Hematopoietic multipotent progenitor cell (in vitro differentiated cells): ENCODE measurements at regions not wholly inside any gene's neighbourhood (a gene's known extent, or its start where the extent isn't known, plus 50 kb on each side); places are given as distances from the start of the nearest gene placed in this dataset.
A peak's percentile ranks its signal among the peaks of the same experiment; 100 is the strongest.

Experiments used
- DNase-seq, 3 donors: peaks; one replicate each; pipeline ENCODE4 v3.0.0-alpha.2; 2011 to 2015; ENCODE audit warnings: low read depth in 2 of 3, low spot score in 2 of 3

GRCh38 chr13:72258340-72258981 lies 391.5 kb upstream of the DACH1 start:
- no peak for DNase-seq

GRCh38 chr13:72255908-72256307 lies 388.9 kb upstream of the DACH1 start:
- peak in 2 of 3 donors; percentile 12 to 34 for DNase-seq

- DNase-seq, result no peak
Measured at GRCh38 chr13:72253754-72254153, 386.8 kb upstream of the DACH1 start.

- no peak for DNase-seq
Measured at GRCh38 chr13:72246396-72246795, 379.4 kb upstream of the DACH1 start.

GRCh38 chr13:72244788-72245187 lies 377.8 kb upstream of the DACH1 start:
- DNase-seq, result no peak

- DNase-seq, result no peak
Measured at GRCh38 chr13:72230131-72230530, 363.1 kb upstream of the DACH1 start.

- no peak for DNase-seq
Measured at GRCh38 chr13:72229067-72229466, 362.1 kb upstream of the DACH1 start.

- no peak for DNase-seq
Measured at GRCh38 chr13:72221276-72221962, 354.4 kb upstream of the DACH1 start.

- DNase-seq, result no peak
Measured at GRCh38 chr13:72218966-72219365, 352.0 kb upstream of the DACH1 start.

GRCh38 chr13:72217142-72217541 lies 350.1 kb upstream of the DACH1 start:
- no peak for DNase-seq

GRCh38 chr13:72208112-72208645 lies 341.2 kb upstream of the DACH1 start:
- no peak for DNase-seq

- no peak for DNase-seq
Measured at GRCh38 chr13:72205773-72206172, 338.8 kb upstream of the DACH1 start.

GRCh38 chr13:72204291-72204690 lies 337.3 kb upstream of the DACH1 start:
- no peak for DNase-seq

- no peak for DNase-seq
Measured at GRCh38 chr13:72201726-72202125, 334.7 kb upstream of the DACH1 start.

GRCh38 chr13:72199640-72200039 lies 332.6 kb upstream of the DACH1 start:
- no peak for DNase-seq

- no peak for DNase-seq
Measured at GRCh38 chr13:72198967-72199560, 332.1 kb upstream of the DACH1 start.

GRCh38 chr13:72198042-72198441 lies 331.0 kb upstream of the DACH1 start:
- DNase-seq, result no peak

GRCh38 chr13:72195044-72195704 lies 328.2 kb upstream of the DACH1 start:
- DNase-seq, result no peak

GRCh38 chr13:72194523-72194922 lies 327.5 kb upstream of the DACH1 start:
- no peak for DNase-seq

GRCh38 chr13:72186730-72187422 lies 319.9 kb upstream of the DACH1 start:
- no peak for DNase-seq

GRCh38 chr13:72185776-72186175 lies 318.8 kb upstream of the DACH1 start:
- DNase-seq, result no peak
